Fibroblast of skin of abdomen (primary cell): ENCODE measurements at regions not wholly inside any gene's neighbourhood (a gene's known extent, or its start where the extent isn't known, plus 50 kb on each side); places are given as distances from the start of the nearest gene placed in this dataset.
A peak's percentile ranks its signal among the peaks of the same experiment; 100 is the strongest.

Source experiments
- DNase-seq: peaks from one replicate; pipeline ENCODE4 v3.0.0-alpha.2; 2013

DNA sequence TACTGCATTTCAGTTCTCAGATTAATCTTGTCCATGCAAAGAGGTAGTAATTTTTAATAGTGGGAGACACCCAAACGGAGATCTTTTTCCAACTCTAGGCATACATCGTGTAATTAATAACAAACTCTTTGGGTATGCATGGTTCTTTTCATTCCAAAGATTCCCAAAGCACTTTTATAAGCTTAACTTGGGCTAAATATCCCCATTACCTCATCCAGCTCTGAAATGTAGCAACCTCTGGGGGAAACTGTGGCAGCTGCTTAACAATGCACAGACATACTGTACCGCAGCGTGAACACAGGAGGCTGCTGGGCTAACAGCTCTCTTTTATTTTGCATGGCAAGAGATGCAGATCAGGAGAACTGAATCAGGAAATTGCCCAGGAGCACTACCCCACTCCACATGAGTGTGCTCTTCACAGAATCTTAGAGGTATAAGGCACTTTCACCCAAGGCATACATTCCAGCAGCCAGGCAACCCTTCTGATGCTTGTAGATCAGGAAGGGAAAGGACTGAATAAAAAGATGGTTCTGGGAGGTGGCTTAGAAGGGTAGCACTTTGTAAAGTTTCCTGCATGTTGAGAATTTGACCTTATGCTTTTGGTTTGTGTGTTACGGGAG is 114.4 kb upstream of the GLI3 start:
- peak; percentile 89 for DNase-seq

DNA sequence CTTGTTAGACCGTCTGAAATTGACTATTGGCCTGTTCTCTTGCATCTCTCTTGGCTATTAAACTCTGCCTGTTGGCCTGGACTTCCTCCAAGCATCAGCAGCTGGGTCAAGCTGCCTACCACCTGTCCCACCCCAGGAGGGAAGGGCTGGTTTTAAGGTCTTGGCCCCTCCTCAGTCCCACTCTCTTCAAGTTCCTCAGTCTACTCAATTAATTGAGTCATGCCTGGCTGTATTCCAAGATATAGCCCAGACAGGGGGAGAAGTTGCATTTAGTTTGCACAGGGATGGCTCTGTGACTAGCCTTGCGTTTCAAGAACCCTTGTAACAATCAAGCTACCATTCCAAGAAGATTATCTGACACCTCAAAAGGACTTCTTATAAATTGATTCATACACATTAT is 113.8 kb upstream of the GLI3 start:
- peak; percentile 85 for DNase-seq

DNA sequence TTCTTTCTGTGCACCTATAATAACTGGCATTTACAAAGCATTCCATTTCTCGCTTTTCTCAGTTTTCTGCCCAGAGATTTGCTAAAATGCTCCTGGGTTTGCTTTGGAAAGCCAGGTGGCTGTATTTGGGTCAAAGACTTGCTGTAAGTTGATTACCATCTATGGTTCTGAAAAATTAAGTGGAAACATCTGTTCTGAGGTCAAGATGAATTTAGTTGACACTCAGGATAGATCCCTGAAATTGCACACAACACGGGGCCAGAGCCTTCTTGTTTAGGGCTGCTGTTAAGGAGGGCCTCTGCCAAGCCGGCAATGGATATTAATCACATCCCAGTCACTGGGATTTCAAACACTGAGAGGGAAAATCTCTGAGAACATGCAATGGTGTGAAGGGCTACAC is 111.6 kb upstream of the GLI3 start:
- peak; percentile 57 for DNase-seq

DNA sequence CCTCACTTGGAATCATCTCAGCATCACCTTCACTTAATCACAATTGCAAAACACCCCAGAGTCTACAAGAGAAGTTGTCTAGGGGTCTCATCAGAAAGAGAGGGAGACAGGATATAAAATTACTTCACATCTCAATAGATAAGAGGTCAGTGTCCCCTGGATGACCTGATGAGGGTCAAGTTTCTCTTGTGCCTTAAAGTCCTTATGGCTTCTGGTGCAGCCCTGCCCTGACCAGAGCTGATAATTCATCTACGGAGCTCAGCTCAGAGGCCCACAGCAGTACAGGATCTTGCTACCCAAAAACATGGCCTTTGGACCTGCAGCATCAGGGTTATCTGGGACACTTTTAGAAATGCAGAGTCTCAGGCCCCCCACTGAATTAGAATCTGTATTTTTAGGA is 111.1 kb upstream of the GLI3 start:
- no peak for DNase-seq

DNA sequence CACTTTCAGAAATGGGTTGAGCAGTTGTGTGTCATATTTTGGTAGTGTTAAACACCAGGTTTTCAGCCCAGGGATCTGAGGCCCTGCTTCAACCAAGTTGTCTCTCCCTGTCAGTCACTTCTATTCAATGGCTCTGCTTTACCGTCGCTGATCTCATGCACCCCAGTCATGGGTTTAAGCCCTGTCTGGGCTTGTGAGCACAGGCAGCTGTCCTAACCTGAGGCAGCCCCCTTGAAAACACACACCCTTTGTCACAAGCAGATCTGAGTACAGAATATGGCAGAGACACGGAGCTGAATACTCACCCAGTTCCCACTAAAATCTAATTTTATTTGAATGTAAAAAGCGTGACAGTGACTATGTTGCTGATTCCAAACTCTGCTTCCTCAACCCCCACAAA is 110.6 kb upstream of the GLI3 start:
- DNase-seq, result no peak

DNA sequence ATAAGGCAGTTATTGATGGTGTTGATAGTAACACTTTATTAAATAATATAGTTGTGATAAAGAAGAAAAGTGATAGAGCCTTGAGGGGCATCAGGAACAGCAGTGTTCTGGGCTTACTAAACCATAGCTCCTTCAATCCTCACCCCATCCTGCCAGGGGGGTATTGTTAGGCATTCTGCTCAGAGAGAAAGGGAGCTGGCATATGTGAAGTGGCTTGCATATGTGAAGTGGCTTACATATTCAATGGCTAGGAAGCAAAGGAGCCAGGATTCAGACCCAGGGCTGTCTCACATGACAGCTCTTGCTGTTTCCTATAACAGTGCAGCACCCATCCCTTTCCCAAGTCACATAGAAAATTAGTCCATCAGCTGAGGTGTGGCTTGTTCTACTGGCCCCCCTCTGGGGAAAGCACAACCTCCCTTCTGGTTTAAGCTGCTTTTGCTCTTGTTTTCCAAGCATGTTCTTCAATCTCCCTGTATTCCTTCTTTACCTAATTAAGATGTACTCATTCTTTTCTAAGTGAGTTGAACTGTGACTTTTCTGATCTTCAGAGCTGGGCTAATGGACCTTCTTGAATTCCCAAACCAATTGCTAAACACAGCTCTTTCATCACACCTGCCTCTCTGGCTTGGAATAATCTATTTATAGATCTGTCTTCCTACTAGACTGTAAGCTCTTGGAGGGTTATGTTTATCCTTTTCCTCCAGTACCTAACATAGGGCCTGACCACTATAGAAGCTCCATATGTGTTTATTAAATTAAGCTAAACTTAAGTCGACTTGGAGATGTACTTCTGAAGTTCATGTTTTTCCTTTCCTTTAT is 108.7 kb upstream of the GLI3 start:
- DNase-seq, result no peak

DNA sequence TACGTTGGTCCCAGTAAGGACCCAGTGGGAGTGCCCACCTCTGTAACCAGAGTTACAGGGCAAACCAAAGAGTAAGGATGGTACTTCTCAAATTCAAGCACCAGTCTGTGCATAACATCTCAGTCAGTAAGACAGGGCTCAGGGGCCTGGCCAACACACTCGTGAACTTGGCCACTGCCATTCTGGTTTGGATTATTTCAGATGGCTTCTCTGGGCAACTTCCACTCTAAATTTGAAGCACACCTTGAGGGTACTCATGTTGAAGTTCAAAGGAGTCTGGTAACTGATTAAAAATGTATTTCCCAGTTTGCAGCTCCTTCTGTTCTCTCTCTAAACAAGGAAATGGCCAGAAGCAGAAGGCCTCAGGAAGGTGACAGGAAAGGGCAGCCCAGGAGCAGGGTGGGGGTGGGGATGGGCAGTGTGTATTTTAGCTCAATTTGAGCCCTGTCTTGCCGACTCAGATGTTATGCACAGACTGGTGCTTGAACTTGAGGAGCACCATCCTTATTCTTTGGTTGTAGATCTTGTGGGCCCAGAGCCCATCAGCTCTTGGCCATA is 107.3 kb upstream of the GLI3 start:
- no peak for DNase-seq

DNA sequence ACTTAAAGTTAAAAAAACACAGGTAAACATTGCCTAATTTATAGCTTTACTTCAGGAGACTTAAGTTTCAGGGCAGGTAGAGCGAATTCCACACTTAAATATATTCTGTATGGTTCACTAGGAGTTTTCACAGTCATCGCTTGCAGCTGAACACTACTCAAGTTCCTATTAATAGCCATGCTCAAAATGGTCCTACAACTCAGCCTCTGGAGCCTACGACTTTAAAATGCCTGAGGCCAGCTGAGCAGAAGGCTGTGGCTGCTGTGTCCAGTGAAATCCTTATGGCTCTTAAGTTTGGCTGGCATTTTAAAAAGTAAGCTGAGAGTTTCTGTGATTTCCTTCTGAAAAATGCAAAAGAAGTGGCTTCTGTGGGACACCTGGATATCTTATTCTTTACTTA is 105.4 kb upstream of the GLI3 start:
- no peak for DNase-seq

DNA sequence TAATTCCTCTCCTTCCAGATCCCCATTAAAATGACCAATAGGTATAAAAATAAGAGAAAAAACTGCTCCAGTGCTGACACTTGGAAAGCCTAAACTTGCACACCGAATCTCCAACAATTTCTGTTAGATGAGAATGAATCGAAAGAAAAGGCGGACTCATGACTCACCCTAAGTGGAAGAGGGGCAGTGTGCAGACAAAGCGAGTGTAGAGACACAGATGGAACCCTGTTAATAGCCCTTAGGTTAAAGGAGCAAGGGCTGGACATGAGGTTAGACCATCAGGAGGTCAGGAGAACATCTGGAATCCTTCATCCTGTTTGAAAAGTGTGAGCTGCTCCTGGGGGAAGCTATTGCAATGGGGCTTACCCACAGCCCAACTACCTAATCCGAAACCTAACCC is 103.4 kb upstream of the GLI3 start:
- no peak for DNase-seq

DNA sequence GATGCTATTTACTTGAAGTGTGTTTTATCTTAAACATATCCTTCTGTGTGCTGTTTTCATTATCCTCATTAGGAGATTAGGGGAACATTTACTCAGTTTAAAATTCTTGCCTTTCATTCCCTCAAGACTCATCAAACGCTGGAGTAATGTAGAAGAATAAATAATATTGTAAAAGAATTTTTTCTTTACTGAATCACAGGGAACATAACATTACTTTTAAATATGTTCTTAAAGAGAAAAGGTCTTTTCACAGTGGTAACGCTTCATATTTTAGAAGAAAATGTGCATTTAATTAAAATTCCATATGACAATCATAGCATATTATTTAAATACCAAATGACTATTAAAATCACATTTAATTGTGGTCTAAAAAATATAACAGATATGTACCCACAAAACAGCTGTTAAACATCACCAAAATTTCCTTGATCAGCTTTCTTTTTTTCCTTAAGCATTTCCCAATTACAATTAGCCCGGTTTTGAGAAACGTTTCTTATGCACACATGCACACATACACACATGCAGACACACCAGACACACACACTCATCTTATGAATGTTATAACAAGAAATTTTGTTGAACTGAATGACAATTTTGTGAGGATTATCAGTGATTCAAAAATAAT is 102.0 kb upstream of the GLI3 start:
- peak; percentile 85 for DNase-seq

DNA sequence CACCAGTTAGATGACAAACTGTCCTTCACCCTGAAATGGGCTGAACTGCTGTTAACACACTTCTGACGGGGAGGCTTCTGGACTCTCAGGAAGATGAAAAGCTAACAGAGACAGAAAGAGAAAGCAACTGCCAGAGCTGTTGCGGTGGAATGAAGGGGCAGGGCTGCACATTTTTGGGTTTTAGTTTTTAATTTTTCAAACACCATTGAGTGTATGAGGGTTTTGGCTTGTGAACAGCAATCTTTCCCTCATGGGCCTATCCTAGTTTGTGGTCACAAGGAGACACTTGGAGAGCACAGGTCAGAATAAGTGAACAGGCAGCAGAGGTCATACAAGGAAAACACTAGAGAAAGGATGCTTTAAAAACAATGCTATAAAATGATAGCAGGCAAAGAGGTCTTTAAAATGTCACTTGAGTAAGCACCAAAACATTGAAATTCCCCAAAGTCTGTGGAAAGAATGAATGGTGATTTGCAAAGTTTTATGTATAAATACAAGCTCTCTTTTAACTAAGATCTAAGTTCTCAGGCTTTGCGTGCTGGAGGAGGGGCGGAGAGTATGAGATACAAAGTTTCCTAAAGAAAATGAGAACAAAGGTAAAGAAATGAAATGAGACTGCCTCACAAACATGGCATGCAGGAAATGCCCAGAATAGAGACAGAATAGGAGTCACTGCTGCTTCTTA is 101.4 kb upstream of the GLI3 start:
- peak; percentile 83 for DNase-seq

DNA sequence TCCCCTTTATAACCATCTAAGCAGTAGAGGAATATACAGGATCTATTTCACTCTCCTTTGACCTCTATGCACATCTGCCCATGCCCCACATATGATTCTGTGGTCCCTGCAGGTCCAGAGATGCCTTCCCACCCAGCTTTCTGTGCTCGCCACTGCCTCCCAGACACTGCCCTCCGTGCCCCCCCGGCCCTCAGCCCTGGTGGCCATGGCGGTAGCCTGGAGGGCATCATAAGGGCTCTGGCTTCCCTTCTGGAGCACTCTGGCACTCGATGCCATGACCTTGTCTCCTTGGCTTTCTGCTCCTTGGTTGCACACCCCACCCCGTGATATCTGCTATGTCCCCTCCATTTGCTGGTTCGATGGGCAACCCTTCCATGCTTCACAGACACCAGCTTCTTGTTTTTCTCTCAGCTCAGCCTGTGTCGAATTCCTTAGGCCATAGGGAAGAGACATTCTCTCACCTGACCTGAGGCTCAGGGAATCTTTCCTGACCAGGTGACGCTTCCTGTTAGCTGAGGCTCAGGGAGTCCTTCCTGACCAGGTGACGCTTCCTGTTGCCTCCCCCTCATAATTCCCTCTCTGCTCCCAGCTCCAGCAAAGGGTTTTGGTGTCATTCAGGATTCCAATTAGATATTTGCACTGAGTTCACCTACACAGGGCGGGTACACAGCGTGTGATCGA is 100.4 kb upstream of the GLI3 start:
- no peak for DNase-seq

DNA sequence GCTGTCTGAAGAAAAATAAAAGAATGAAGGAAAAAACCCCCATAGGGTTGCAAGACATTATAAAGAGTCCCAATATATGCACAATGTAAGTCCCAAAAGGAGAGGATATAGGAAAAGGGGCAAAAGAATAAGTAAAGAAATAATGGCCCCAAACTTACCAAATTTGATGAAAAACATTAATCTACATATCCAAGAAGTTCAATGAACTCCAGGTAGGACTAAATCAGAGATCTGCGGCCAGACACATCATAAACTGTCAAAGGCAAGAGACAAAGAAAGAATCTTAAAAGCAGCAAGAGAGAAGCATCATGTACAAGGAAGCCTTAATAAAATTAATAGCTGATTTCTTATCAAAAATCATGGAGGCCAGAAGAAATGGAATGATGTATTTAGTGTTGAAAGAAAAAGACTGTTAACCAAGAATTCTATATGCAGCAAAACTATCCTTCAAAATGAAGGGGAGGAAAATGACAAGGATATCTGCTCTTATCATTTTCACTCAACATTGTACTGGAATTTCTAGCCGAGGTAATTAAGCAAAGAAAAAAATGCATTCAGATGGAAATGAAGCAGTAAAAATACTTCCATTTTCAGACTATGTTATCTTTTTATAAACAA is 95.7 kb upstream of the GLI3 start:
- DNase-seq, result no peak

DNA sequence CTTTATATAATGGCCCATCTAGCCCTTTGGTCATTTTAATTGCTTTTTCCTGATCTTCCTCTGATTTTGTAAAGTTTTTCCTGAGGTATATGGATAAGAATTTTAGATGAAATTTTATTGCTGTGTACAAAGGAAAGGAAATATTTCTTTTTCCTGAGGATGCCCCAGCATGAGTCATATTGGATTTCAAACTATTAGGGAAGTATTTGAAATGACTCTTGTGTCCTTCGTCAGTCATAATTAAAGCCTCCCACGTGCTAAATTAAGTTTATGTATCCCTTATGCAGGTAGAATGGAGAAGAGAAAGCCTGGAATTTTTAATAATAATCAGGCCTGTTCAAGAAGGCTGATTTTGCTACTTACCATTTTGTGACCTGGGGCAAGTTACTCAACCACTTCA is 82.6 kb upstream of the GLI3 start:
- DNase-seq, result peak; percentile 11

DNA sequence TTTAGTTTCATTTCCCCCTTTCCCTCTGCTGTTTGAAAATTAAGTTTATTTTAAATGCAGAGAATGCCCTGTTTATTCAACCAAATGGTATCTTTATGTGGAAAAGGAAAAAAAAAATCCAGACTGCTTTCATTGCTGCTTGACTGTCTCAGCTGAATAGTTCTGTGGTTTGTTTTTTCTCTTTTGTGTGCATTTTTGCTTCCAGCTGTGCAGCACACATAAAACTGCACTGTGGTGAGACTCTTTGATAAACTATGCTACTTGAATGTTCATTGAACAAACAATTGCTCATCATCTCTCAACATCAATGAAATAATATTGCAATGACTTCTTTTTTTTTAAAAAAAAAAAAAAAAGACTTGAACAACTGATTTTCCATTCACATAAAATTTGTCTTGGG is 78.6 kb upstream of the GLI3 start:
- DNase-seq, result peak; percentile 81

DNA sequence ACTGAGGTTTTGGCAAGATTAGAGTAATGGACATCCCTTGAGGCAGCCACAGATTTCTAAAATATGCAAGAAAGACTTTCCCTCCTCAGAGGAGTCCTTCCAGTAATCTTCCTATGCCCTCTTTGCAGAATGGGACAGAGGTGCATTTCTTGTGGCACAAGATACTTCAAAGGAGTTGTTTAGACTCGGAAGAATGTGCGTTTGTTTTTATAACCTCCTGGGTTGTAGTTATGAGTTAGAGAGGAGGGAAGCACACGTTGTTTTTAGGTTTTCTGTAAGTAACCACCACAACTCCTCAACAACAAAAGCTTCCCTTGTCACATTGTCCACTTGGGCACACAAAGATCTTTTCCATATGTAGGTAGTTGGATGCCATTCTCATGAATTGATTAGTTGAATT is 78.1 kb upstream of the GLI3 start:
- peak; percentile 28 for DNase-seq

DNA sequence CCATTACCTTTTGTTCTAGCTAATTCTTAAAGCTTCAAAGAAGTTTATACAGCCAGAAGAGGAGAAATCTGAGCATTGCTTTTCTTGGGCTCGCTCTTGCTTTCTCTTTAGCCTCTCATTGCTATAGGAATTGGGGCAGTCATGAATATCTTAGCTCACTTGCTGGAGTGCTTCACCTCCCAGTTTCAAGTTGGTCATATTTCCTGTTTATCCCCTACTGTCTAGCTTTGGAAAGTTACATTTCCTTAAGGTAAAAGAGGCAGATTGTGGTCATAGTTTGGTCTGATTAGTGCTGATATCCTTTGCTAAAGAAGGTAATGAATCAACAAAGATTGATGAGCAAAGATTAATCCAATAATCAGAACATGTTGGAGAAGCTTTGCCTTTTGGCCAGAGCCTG is 77.7 kb upstream of the GLI3 start:
- no peak for DNase-seq

DNA sequence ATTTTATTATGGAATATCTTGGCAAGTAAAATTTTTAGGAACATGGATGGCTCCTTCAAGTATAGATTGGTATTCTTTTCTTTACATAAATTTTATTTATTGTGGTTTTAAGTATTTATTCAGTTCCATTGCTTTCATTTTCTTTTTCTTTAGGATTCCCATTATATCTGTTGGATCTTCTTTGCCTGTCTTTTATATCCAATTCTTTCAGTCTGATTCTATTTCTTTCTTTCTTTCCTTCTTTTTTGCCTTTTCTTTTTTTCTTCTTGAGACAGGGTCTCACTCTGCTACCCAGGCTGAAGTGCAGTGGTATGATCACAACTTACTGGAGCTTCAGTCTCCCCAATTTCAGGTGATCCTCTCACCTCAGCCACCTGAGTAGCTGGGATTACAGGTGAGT is 74.2 kb upstream of the GLI3 start:
- no peak for DNase-seq

DNA sequence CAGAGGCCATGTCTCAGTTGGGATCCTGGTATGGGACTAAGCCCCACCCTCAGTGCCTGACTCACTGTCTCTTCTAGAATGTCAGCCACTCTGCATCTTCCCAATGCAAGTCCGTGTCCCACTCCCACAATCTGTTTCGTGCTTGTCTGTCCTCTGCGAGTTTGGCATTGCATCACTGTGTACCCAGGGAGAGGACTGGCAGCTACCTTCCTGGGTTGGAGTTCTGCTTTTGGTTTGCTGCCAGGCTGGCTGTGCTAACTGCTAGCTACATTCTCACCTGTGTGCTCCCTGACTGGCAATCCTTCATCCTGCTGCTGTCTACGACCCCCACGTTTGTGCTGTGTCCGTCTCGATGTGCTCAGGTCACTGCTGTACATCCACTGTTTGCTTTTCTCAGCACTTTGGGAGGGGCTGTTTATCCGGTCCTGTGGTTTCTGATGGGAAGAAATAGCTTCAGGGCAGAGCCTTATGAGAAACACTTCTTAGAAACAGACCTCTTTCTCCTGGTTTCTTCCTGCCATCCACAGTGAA is 56.0 kb upstream of the GLI3 start:
- no peak for DNase-seq

DNA sequence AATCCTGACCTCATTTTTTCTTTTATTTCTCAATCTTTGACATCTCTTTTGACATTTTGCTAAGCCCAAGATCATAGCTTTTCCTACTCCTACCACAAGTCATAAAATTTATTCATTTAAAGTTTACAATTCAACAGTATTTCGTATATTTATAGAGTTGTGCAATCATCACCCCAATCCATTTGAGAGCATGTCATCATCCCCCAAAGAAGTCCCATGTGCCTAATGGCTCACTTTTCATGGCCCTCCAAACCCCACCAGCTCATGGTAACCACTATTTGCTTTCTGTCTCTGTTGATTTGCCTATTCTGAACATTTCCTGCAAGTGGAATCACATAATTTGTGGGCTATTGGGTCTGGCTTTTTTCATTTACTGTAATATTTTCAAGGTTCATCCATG is 52.5 kb upstream of the GLI3 start:
- no peak for DNase-seq
